G401 (cell line): ENCODE measurements at regions not wholly inside any gene's neighbourhood (a gene's known extent, or its start where the extent isn't known, plus 50 kb on each side); places are given as distances from the start of the nearest gene placed in this dataset.

Source experiments
- DNase-seq: peaks from one replicate; pipeline ENCODE4 v3.0.0-alpha.2; 2015; ENCODE audit warnings: low spot score
- in situ Hi-C: cut with HindIII; loops from 2 replicates; pipeline ENCODE4 v1.10.0; 2016; ENCODE audit warnings: low sequenced_read_pairs, mixed read lengths

GRCh38 chr5:173757403-173758209, 130.5 kb upstream of the CPEB4 start:
- in situ Hi-C loops, result no loop called here
- peak; percentile 98 for DNase-seq

- in situ Hi-C loops, result no loop called here
- DNase-seq, result no peak
Observed at GRCh38 chr5:173758676-173759075, 129.5 kb upstream of the CPEB4 start.

DNA sequence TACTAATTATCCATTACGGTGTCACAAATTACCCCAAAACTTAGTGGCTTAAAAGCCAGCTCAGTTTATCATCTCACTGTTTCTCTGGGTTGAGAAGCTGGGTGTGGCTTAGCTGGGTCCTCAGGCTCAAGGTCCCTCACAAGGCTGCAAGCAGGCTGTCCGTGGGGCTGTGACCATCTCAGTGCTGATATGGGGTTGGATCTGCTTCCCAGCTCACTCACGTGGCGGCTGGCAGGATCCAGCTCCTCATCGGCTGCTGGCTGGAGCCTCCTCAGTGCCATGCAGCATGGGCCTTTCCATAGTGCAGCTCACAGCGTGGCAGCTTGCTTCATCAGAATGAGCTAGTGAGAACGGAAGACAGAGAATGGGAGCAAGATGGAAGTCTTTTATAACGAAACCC, 128.5 kb upstream of the CPEB4 start:
- in situ Hi-C loops, result no loop called here
- DNase-seq, result peak; percentile 46

- peak; percentile 68 for DNase-seq
- in situ Hi-C loops, result no loop called here
Observed at GRCh38 chr5:173760461-173761177, 127.5 kb upstream of the CPEB4 start.

DNA sequence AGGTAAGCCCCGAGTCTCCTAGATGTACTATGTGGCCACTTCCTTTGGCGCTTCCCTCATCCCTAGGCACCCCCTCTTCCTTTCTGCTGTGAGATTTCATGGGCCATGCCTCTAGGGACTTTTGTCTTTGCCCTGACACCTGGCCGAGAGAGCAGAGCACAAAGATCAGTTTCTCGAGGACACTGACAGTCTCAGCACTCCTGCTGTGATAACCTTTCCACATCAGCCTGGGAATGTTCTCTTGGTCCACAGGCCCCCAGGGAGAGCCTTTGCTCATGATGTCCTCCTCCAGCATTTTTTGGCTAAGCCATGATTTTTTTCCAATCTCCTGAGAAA, 127.0 kb upstream of the CPEB4 start:
- DNase-seq, result no peak
- in situ Hi-C loops, result no loop called here

GRCh38 chr5:173762045-173762444, 126.1 kb upstream of the CPEB4 start:
- in situ Hi-C loops, result no loop called here
- no peak for DNase-seq

- in situ Hi-C loops, result no loop called here
- no peak for DNase-seq
Observed at GRCh38 chr5:173762930-173763329, 125.2 kb upstream of the CPEB4 start.

DNA sequence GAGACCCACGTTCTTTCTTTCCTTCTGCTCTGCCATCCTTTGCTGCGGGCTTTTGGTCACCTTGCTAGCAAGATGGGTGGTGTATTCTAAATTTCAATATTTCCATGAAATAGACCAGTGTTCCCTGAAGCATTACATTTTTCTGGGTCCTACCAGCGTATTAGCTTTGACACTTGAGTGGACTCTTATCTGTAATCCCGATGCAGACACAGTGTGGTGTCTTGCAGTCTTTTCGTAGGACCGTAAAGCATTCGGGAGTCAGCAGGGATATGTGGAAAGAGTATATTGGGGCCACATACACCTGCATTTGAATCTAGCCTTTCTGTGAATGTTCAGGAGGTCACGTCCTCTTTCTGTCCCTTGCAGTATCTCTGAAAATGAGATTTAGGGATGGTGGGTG, 124.7 kb upstream of the CPEB4 start:
- DNase-seq, result no peak
- in situ Hi-C loops, result no loop called here

DNA sequence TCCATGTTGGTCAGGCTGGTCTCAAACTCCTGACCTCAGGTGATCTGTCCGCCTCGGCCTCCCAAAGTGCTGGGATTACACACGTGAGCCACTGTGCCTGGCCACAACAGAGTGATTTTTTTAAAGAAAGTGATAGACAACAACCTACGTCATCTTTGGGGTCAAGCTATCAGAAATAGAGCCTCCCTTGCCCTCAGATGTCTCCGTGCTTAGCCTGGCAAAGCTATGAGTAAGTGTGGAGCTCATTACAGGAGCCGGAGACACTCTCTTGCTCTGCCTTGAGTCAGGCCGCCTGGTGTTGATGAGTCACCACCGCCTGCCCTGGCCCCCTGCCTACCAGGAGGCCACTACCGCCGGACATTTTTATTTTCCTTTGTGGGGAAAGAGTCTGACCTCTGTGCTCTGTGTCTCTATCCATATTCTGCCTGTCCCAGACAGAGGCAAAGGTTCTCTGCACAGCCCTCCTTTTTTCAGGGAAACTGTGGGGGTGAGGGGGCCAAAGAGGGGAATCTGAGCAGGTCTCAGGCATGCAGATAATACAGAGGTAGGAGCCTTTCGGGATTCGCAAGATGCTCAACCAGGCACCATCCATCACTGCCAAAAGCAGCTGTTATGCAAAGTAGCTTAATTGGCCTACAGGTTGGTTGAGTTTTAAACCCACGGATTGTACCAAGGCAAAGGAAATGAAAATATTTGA, 123.7 kb upstream of the CPEB4 start:
- in situ Hi-C loops, result no loop called here
- DNase-seq, result peak; percentile 66

GRCh38 chr5:173765029-173765644, 123.0 kb upstream of the CPEB4 start:
- in situ Hi-C loops, result no loop called here
- DNase-seq, result no peak

DNA sequence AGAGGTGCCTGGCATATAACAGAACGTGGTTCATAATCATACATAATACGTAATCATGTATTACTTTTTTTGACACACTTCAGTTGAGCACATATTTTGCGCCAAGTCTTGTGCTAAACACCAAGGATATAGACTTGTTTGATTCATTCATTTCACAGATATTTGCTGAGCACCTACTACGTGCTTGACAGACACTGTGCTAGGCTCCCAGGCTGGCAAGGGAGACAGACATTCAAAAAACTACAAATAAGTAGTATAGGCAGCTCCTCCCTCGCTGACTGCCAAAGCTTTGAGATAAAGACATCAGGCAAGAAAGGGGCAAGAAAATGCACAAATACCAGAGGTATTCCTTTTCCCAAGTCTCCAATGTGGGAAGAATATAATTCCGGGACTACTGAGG, 122.5 kb upstream of the CPEB4 start:
- DNase-seq, result no peak
- in situ Hi-C loops, result no loop called here

- peak; percentile 98 for DNase-seq
- in situ Hi-C loops, result no loop called here
Observed at GRCh38 chr5:173767574-173768266, 120.4 kb upstream of the CPEB4 start.

DNA sequence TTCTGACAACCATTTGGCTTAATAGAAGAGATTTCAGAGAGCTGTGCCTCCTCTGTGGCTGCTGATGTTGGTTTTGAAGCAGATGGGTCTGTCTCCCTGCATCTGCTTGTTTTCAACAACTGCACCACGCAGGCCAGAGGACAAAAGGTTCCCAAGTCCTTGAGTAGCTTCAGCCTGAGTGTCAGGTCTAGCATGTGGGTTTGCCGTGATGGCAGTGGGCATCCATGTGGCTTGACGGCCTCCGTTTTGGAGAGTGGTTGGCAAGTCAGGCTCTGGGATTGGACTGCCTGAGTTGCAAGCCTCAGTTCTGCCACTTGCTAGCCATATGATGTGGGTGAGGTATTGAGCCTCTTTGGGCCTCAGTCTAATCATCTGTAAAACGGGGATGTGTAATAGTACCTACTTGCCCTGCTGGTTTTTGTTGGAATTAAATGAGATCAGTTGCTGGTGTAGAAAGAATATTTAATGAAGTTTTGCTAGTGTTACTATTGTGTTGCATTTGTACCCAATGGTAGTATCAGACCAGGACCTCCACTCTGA, 119.8 kb upstream of the CPEB4 start:
- in situ Hi-C loops, result no loop called here
- no peak for DNase-seq

DNA sequence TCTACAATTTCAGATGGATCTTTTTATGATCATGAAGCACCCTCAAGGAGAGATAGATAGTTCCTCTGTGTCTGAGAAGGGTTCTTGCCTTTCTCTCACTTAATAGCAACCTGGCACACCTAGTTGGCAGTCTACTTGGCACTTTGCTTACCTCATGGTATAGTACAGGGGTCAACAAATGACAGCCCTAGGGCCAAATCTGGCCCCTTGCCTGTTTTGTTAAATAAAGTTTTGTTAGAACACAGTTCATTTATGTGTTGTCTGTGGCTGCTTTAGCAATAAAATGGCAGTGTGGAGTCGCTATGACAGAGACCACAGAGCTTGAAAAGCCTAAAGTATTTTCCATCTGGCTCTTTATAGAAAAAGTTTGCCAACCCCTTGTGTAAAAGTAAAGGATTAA, 119.3 kb upstream of the CPEB4 start:
- in situ Hi-C loops, result no loop called here
- DNase-seq, result no peak

DNA sequence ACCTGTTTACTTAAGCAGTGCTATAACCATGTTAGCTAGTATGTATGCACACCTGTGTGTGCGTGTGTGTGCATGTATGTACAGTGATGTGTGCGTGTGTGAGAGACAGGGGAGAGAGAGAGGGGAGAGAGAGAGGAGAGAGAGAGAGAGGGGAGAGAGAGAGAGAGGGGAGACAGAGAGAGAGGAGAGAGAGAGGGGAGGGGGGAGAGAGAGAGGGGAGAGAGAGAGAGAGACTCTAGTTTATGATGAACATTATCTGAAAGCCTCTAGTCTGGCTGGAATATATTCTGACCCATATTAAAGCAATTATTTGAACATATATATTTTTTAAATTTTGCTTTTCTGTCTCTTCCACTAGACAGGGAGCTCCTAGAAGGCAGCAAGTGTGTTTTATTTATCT, 117.5 kb upstream of the CPEB4 start:
- in situ Hi-C loops, result no loop called here
- no peak for DNase-seq

DNA sequence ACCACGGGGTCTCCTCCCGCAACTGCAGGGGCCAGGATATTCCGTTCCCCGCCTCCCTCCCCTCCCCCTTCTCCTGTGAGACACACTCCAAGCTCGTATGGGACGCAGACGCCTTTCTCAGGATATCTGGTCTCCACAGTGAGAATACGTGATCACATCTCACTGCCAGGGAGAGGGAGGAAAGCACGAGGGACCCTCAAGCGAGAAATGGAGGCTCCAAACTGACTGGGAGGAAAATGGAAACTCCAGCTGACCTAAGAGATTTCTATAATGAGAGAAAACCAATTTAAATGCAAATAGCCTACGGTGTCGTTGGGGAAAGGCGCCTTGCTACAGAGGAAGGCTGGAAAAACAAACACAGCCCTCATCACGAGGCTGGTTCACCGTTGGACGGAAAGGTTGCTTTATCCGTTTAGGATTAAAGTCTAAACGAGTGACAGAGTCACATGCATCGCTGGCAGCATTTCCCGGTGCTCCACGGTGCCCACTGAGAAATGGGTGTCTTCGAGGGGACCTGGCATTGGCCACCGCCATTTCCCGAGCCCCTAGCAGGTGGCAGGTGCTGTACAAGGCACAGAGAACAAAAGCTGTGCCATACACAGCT, 116.9 kb upstream of the CPEB4 start:
- DNase-seq, result no peak
- in situ Hi-C loops, result no loop called here

DNA sequence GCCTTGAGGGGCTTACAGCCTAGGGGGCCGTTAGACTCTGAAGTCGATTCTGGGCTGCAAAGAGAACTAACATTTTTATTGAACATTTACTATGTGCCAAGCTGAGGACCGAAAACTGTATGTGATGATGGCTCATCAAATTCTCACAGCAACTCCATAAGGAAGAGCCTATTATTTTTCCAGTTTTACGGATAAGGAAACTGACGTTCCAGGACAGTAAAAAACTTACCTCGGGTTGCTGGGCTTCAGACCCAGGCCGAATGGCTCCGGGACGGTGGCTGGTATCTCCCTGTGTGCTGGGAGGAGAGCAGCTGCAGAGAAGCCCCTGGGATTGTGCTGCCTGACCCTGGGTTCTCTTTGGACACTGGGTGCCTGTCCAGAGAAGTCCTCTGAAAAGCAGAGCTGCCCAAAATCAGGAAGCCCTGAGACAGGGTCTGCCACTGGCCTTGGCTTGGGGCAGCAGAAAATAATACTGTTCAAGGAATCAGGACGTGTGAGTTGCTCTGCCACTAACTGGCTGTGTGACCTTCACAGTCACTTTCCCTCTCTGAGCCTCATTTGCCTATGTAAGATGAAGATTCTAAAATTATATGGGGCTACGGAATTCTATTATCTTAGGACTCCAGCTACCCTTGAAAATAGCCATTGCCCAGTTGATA, 116.3 kb upstream of the CPEB4 start:
- in situ Hi-C loops, result no loop called here
- DNase-seq, result no peak

- in situ Hi-C loops, result no loop called here
- DNase-seq, result peak; percentile 94
Observed at GRCh38 chr5:173772384-173773059, 115.6 kb upstream of the CPEB4 start.
